OCI-LY3 (cell line): ENCODE measurements at regions not wholly inside any gene's neighbourhood (a gene's known extent, or its start where the extent isn't known, plus 50 kb on each side); places are given as distances from the start of the nearest gene placed in this dataset.

Experiments used
- H2AFZ ChIP-seq: fragments of 200-600, 300-600 bp; shearing (Covaris generic); 2 replicates; pipeline ENCODE4 v1.6.0; 2014; ENCODE audit warnings: antibody characterized with exemption, low read depth, low read length
- H3K27ac ChIP-seq: fragments of 200-600, 300-600 bp; sonication (generic); 2 replicates; pipeline ENCODE4 v1.5.1; 2014; ENCODE audit warnings: mild to moderate bottlenecking, low read length, moderate library complexity, mixed read lengths
- H3K27me3 ChIP-seq: fragments of 200-600, 300-600 bp; sonication (generic); 2 replicates; pipeline ENCODE4 v1.6.1; 2014; ENCODE audit warnings: low read depth, low read length, mixed read lengths
- H3K36me3 ChIP-seq: fragments of 200-600, 300-600 bp; sonication (generic); replicated peaks from 2 replicates; pipeline ENCODE3; 2014; ENCODE audit warnings: low read depth, low read length, mixed read lengths
- H3K4me1 ChIP-seq: fragments of 300-600, 200-600 bp; sonication (generic); 2 replicates; pipeline ENCODE4 v1.6.1; 2014; ENCODE audit warnings: low read length, mixed read lengths
- H3K4me2 ChIP-seq: fragments of 200-600, 300-600 bp; sonication (generic); 2 replicates; pipeline ENCODE4 v1.6.1; 2014; ENCODE audit warnings: low read length, mixed read lengths
- H3K4me3 ChIP-seq: fragments of 300-600, 200-600 bp; sonication (generic); 2 replicates; pipeline ENCODE4 v1.5.1; 2014; ENCODE audit warnings: antibody characterized with exemption, mild to moderate bottlenecking, low read length, moderate library complexity
- H3K79me2 ChIP-seq: fragments of 300-600, 200-600 bp; shearing (Covaris generic); 2 replicates; pipeline ENCODE4 v1.6.1; 2014; ENCODE audit warnings: mild to moderate bottlenecking, low read length, mixed read lengths
- H3K9ac ChIP-seq: fragments of 300-600, 200-600 bp; shearing (Covaris generic); 2 replicates; pipeline ENCODE4 v1.6.0; 2014; ENCODE audit warnings: mild to moderate bottlenecking, low read length, moderate library complexity
- H3K9me3 ChIP-seq: fragments of 200-600, 300-600 bp; shearing (Covaris generic); 2 replicates; pipeline ENCODE4 v1.6.1; 2014; ENCODE audit warnings: low read length, mixed read lengths; ENCODE audit not compliant: insufficient read depth
- H4K20me1 ChIP-seq: fragments of 200-600, 300-600 bp; sonication (generic); 2 replicates; pipeline ENCODE4 v1.6.1; 2016; ENCODE audit warnings: low read length, mixed read lengths; ENCODE audit not compliant: insufficient read depth
- CTCF ChIP-seq: fragments of 200-600, 300-600 bp; sonication (generic); IDR thresholded peaks from 2 replicates; pipeline ENCODE4 v1.5.1; 2014; ENCODE audit warnings: antibody characterized with exemption, low read length, low read depth
- EZH2phosphoT487 ChIP-seq: fragments of 200-600 bp; shearing (Covaris generic); IDR thresholded peaks from 2 replicates; pipeline ENCODE4 v1.6.1; 2018; ENCODE audit warnings: antibody characterized with exemption, mixed run types, low read depth

- no peak overlapping the region for H3K27ac ChIP-seq
- no peaks in the 10 kb centered on the region for H3K27me3 ChIP-seq
- H4K20me1 ChIP-seq, result no peaks in the 10 kb centered on the region
- H3K4me1 ChIP-seq, result no peaks in the 10 kb centered on the region
- TF ChIP-seq CTCF (no peak), EZH2phosphoT487 (no peak)
- H3K9ac ChIP-seq, result no peak overlapping the region
- H3K9me3 ChIP-seq, result no peaks in the 10 kb centered on the region
- H2AFZ ChIP-seq, result no peak overlapping the region
- H3K4me3 ChIP-seq, result no peak overlapping the region
- H3K36me3 ChIP-seq, result no peaks in the 10 kb centered on the region
- no peak overlapping the region for H3K4me2 ChIP-seq
- H3K79me2 ChIP-seq, result no peaks in the 10 kb centered on the region
Observed at GRCh38 chr9:96029722-96030530, 154.4 kb downstream of the ERCC6L2 start.

- no peak overlapping the region for H3K4me2 ChIP-seq
- no peak overlapping the region for H3K9ac ChIP-seq
- no peaks in the 10 kb centered on the region for H3K36me3 ChIP-seq
- no peaks in the 10 kb centered on the region for H3K4me1 ChIP-seq
- no peak for TF ChIP-seq EZH2phosphoT487
- TF ChIP-seq CTCF, result no peak
- H2AFZ ChIP-seq, result no peak overlapping the region
- H3K27ac ChIP-seq, result no peak overlapping the region
- H3K79me2 ChIP-seq, result no peaks in the 10 kb centered on the region
- H3K27me3 ChIP-seq, result no peaks in the 10 kb centered on the region
- no peak overlapping the region for H3K4me3 ChIP-seq
- no peaks in the 10 kb centered on the region for H4K20me1 ChIP-seq
- no peaks in the 10 kb centered on the region for H3K9me3 ChIP-seq
Observed at GRCh38 chr9:96027251-96028131, 152.0 kb downstream of the ERCC6L2 start.

GRCh38 chr9:96026655-96027213, 151.2 kb downstream of the ERCC6L2 start:
- H3K27me3 ChIP-seq, result no peaks in the 10 kb centered on the region
- no peak overlapping the region for H3K4me2 ChIP-seq
- H3K79me2 ChIP-seq, result no peaks in the 10 kb centered on the region
- no peak overlapping the region for H2AFZ ChIP-seq
- H3K36me3 ChIP-seq, result no peaks in the 10 kb centered on the region
- no peak overlapping the region for H3K9ac ChIP-seq
- TF ChIP-seq CTCF (no peak), EZH2phosphoT487 (no peak)
- H3K27ac ChIP-seq, result no peak overlapping the region
- no peaks in the 10 kb centered on the region for H4K20me1 ChIP-seq
- H3K9me3 ChIP-seq, result no peaks in the 10 kb centered on the region
- no peak overlapping the region for H3K4me3 ChIP-seq
- no peaks in the 10 kb centered on the region for H3K4me1 ChIP-seq
